B cell (primary cell): ENCODE measurements at regions not wholly inside any gene's neighbourhood (a gene's known extent, or its start where the extent isn't known, plus 50 kb on each side); places are given as distances from the start of the nearest gene placed in this dataset.

Experiments used
- ATAC-seq: fragments of 200-7000 bp; cut with Tn5 transposase; one replicate; pipeline ENCODE4 v1.10.0; 2021; ENCODE audit warnings: low read depth, mild to moderate bottlenecking, moderate number of reproducible peaks, moderate library complexity
- CTCF ChIA-PET: fragments of 350-600 bp; sonication (Branson Sonifier 250); formaldehyde crosslinking; loops from one replicate; lab custom pipeline; 2021; ENCODE audit warnings: antibody characterized with exemption, inconsistent platforms; lab: Charles Lee
- POLR2A ChIA-PET: fragments of 350-600 bp; sonication (Branson Sonifier 250); formaldehyde crosslinking; loops from one replicate; lab custom pipeline; 2021; ENCODE audit warnings: antibody characterized with exemption; lab: Charles Lee
- DNase-seq: peaks from one replicate; pipeline ENCODE4 v3.0.0; 2013
- H2AFZ ChIP-seq: 2 replicates; pipeline ENCODE4 v1.6.1; 2012; ENCODE audit warnings: mild to moderate bottlenecking, low read depth, low read length; ENCODE audit not compliant: insufficient read depth, poor library complexity, severe bottlenecking
- H3K27ac ChIP-seq, 2 donors: 1 replicate in 1 of 2; 2 replicates in 1 of 2; pipeline ENCODE4 v1.5.1; 2012 to 2013; ENCODE audit warnings: low read length in 2 of 2, mild to moderate bottlenecking in 2 of 2, moderate library complexity in 1 of 2
- H3K27me3 ChIP-seq, 4 experiments: fragments of 200-600 bp in 1 of 4; sonication (generic) in 1 of 4; replicated peaks in 1 of 4; 1 replicate in 2 of 4; 2 replicates in 2 of 4; pipeline versions ENCODE4 v1.6.1 to v1.7.0; 2013 to 2016; ENCODE audit warnings: low read length in 3 of 4, mild to moderate bottlenecking in 2 of 4, mixed read lengths in 1 of 4, moderate library complexity in 1 of 4; ENCODE audit not compliant: insufficient read depth in 4 of 4, control insufficient read depth in 3 of 4; ENCODE audit errors: control extremely low read depth in 1 of 4
- H3K36me3 ChIP-seq, 2 experiments: replicated peaks in 1 of 2; 1 replicate in 1 of 2; 2 replicates in 1 of 2; pipeline versions ENCODE4 v1.6.1 to v1.7.1; 2013; ENCODE audit warnings: low read length in 1 of 2; ENCODE audit not compliant: insufficient read depth in 2 of 2, control insufficient read depth in 1 of 2; ENCODE audit errors: control extremely low read depth in 1 of 2, extremely low read depth in 1 of 2
- H3K4me1 ChIP-seq, 2 donors: fragments of 200-600 bp in 1 of 2; sonication (generic) in 1 of 2; 1 replicate in 1 of 2; 2 replicates in 1 of 2; pipeline versions ENCODE4 v1.5.1 to v1.6.1; 2013 to 2017; ENCODE audit warnings: low read length in 2 of 2; ENCODE audit not compliant: control insufficient read depth in 2 of 2, insufficient read depth in 2 of 2
- H3K4me2 ChIP-seq: replicated peaks from 2 replicates; pipeline ENCODE3; 2012; ENCODE audit warnings: mild to moderate bottlenecking, low read depth, low read length; ENCODE audit not compliant: poor library complexity, severe bottlenecking
- H3K4me3 ChIP-seq, 5 experiments: fragments of 200-600 bp in 1 of 5; sonication (generic) in 1 of 5; 1 replicate in 3 of 5; 2 replicates in 2 of 5; pipeline versions ENCODE4 v1.5.1 to v1.7.0; 2011 to 2016; ENCODE audit warnings: low read length in 4 of 5, mild to moderate bottlenecking in 4 of 5, low read depth in 2 of 5, control low read depth in 1 of 5, moderate library complexity in 1 of 5; ENCODE audit not compliant: insufficient read depth in 1 of 5; ENCODE audit errors: control extremely low read depth in 1 of 5, extremely low read depth in 1 of 5
- H3K79me2 ChIP-seq: fragments of 200-600 bp; sonication (generic); one replicate; pipeline ENCODE4 v1.6.0; 2016; ENCODE audit warnings: low read length; ENCODE audit not compliant: control insufficient read depth, insufficient read depth
- H3K9ac ChIP-seq: fragments of 200-600 bp; sonication (generic); 2 replicates; pipeline ENCODE4 v1.6.1; 2017; ENCODE audit warnings: mild to moderate bottlenecking, low read length, moderate library complexity
- H3K9me3 ChIP-seq, 3 donors: one replicate each; pipeline versions ENCODE4 v1.6.1 to v1.7.1; 2013; ENCODE audit warnings: low read length in 2 of 3; ENCODE audit not compliant: control insufficient read depth in 2 of 3, insufficient read depth in 1 of 3; ENCODE audit errors: control extremely low read depth in 1 of 3
- H4K20me1 ChIP-seq: 2 replicates; pipeline ENCODE4 v1.6.0; 2012; ENCODE audit warnings: mild to moderate bottlenecking, low read length; ENCODE audit not compliant: insufficient read depth, control insufficient read depth, poor library complexity, severe bottlenecking
- H3K27ac Mint-ChIP-seq: one replicate; pipeline ENCODE4 v1.8.0; 2021; ENCODE audit warnings: mixed read lengths
- H3K27me3 Mint-ChIP-seq: one replicate; pipeline ENCODE4 v1.8.0; 2021; ENCODE audit warnings: mixed read lengths
- H3K4me1 Mint-ChIP-seq: one replicate; pipeline ENCODE4 v1.8.0; 2021; ENCODE audit warnings: mixed read lengths
- H3K4me3 Mint-ChIP-seq: one replicate; pipeline ENCODE4 v1.8.0; 2021; ENCODE audit warnings: mixed read lengths
- H3K9me3 Mint-ChIP-seq: one replicate; pipeline ENCODE4 v1.8.0; 2022; ENCODE audit warnings: mixed read lengths; ENCODE audit not compliant: insufficient read depth
- EZH2 ChIP-seq: IDR thresholded peaks from 2 replicates; pipeline ENCODE4 v1.6.1; 2012; ENCODE audit warnings: borderline replicate concordance, low read depth, mild to moderate bottlenecking, moderate library complexity, low read length; ENCODE audit not compliant: insufficient read depth, poor library complexity, severe bottlenecking
- WGBS: methylation state at CpG from one replicate; pipeline ENCODE4 v1.1.5; 2013; ENCODE audit warnings: missing lambda C conversion rate; ENCODE audit not compliant: insufficient coverage; 5-methylcytosine and 5-hydroxymethylcytosine counted together
- intact Hi-C: fragments of 100-400 bp; cut with micrococcal nuclease; formaldehyde crosslinking; loops from one replicate; pipeline ENCODE4 v1.10.0; 2022
- TF ChIP-seq, protein P1 (sequence below): fragments of 200-600 bp; IDR thresholded peaks from one replicate; pipeline ENCODE4 v1.8.0; 2022; ENCODE audit warnings: antibody characterized with exemption, mild to moderate bottlenecking

DNA sequence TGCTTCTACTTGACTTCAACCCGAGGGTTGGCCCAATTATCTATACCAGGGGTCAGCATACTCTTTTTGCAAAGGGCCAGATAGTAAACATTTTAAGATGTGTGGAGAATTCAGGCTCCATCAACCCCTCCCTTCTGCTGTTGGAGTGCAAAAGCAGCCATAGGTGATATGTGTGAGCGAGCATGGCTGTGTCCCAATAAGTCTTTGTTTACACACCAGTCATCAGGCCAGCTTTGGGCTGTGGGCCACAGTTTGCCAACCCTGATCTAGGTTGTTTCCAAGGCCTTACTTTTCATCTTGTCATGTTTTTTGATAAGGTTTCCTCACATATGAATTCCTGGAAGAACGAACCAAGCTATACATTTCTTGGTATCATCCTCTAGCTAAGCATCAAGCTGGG lies 136.9 kb upstream of the VIPR2 start:
- DNase-seq, result no peak
- no peak overlapping the region for H3K4me2 ChIP-seq
- no peak overlapping the region for H3K4me3 ChIP-seq
- no peak overlapping the region for H2AFZ ChIP-seq
- ChIA-PET CTCF (no interaction called here), POLR2A (no interaction called here)
- TF ChIP-seq, protein P1, sequence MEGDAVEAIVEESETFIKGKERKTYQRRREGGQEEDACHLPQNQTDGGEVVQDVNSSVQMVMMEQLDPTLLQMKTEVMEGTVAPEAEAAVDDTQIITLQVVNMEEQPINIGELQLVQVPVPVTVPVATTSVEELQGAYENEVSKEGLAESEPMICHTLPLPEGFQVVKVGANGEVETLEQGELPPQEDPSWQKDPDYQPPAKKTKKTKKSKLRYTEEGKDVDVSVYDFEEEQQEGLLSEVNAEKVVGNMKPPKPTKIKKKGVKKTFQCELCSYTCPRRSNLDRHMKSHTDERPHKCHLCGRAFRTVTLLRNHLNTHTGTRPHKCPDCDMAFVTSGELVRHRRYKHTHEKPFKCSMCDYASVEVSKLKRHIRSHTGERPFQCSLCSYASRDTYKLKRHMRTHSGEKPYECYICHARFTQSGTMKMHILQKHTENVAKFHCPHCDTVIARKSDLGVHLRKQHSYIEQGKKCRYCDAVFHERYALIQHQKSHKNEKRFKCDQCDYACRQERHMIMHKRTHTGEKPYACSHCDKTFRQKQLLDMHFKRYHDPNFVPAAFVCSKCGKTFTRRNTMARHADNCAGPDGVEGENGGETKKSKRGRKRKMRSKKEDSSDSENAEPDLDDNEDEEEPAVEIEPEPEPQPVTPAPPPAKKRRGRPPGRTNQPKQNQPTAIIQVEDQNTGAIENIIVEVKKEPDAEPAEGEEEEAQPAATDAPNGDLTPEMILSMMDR, result no peak
- TF ChIP-seq EZH2, result no peak
- H3K9me3 ChIP-seq, result peaks cover 0 to 12% (median 1%) of the 10 kb centered on the region in 3 donors
- H3K36me3 ChIP-seq, result no peaks in the 10 kb centered on the region
- no peaks in the 10 kb centered on the region for H3K9me3 Mint-ChIP-seq
- H3K4me1 ChIP-seq, result no peaks in the 10 kb centered on the region
- WGBS, result 100% methylated on average over 1 of the region's 3 CpGs
- intact Hi-C loops, result no loop called here
- H3K27ac Mint-ChIP-seq, result no peak overlapping the region
- H3K79me2 ChIP-seq, result no peaks in the 10 kb centered on the region
- no peak overlapping the region for H3K4me3 Mint-ChIP-seq
- ATAC-seq, result no peak
- peaks cover 3% of the 10 kb centered on the region for H3K27me3 Mint-ChIP-seq
- H3K27ac ChIP-seq, result no peak overlapping the region
- no peaks in the 10 kb centered on the region for H4K20me1 ChIP-seq
- H3K4me1 Mint-ChIP-seq, result no peaks in the 10 kb centered on the region
- H3K27me3 ChIP-seq, result no peaks in the 10 kb centered on the region
- H3K9ac ChIP-seq, result no peak overlapping the region

DNA sequence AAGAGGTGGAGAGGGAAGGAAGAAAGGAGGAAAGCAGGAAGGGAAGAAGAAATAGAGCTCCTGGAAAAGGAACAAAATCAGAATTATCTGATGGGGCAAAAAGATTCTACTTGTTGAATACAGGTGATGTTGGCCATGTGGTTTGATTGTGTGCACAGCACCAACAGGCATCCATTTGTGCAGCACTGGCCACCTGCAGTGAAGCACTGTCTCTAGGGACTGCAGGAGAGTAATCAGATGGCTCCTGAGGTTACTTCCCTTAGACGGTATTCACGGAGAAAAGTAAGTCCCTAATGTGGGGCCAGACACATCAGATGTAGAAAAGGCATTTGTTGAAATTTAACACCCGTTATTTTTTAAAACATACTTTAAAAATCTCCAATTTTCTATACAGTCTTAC lies 135.3 kb upstream of the VIPR2 start:
- H3K9ac ChIP-seq, result no peak overlapping the region
- no peak overlapping the region for H2AFZ ChIP-seq
- no peak overlapping the region for H3K4me2 ChIP-seq
- ATAC-seq (no peak), DNase-seq (no peak)
- peaks cover 3% of the 10 kb centered on the region for H3K27me3 Mint-ChIP-seq
- no peaks in the 10 kb centered on the region for H3K27me3 ChIP-seq
- H3K79me2 ChIP-seq, result no peaks in the 10 kb centered on the region
- WGBS, result 100% methylated on average over 1 of the region's 3 CpGs
- H3K27ac ChIP-seq, result no peak overlapping the region
- peaks cover 3% of the 10 kb centered on the region for H3K9me3 Mint-ChIP-seq
- H3K4me1 Mint-ChIP-seq, result no peaks in the 10 kb centered on the region
- no peak overlapping the region for H3K4me3 ChIP-seq
- H3K36me3 ChIP-seq, result no peaks in the 10 kb centered on the region
- POLR2A ChIA-PET, result no interaction called here
- H3K9me3 ChIP-seq, result peaks cover 0 to 12% (median 1%) of the 10 kb centered on the region in 3 donors
- intact Hi-C loops, result no loop called here
- no peaks in the 10 kb centered on the region for H3K4me1 ChIP-seq
- CTCF ChIA-PET, result no interaction called here
- H3K27ac Mint-ChIP-seq, result no peak overlapping the region
- no peak overlapping the region for H3K4me3 Mint-ChIP-seq
- H4K20me1 ChIP-seq, result no peaks in the 10 kb centered on the region
- TF ChIP-seq, protein P1, result no peak
- no peak for TF ChIP-seq EZH2
